IMR-90 (cell line): ENCODE measurements at regions not wholly inside any gene's neighbourhood (a gene's known extent, or its start where the extent isn't known, plus 50 kb on each side); places are given as distances from the start of the nearest gene placed in this dataset.
"Not testable (repeated sequence)": the region's sequence is repeated elsewhere in the genome, so short reads cannot be mapped to it uniquely, and the experiment has no call there.

Experiments used
- ATAC-seq: fragments of 200-7000 bp; cut with Tn5 transposase; 2 replicates; pipeline ENCODE4 v1.9.1; 2020; ENCODE audit warnings: low read depth, mild to moderate bottlenecking, moderate library complexity
- BruUV-seq: library from RNA; stranded (reverse); fragments of 400-500 nt; replicated peaks from 2 replicates; lab custom pipeline; 2021; lab: Mats Ljungman, UMichigan
- CTCF ChIA-PET: fragments of 300-600 bp; formaldehyde crosslinking; extraction: SDS; loops from one replicate; lab custom pipeline; 2021; ENCODE audit warnings: antibody characterized with exemption; lab: Yijun Ruan, JAX
- POLR2A ChIA-PET: fragments of 300-600 bp; sonication (Branson Sonifier 250); formaldehyde crosslinking; loops from one replicate; lab custom pipeline; 2022; ENCODE audit warnings: antibody characterized with exemption; ENCODE audit not compliant: unreplicated experiment; lab: Charles Lee
- DNase-seq: peaks from one replicate; pipeline ENCODE4 v3.0.0; 2013
- H2AFZ ChIP-seq: replicated peaks from 2 replicates; pipeline ENCODE3; 2013; ENCODE audit warnings: low read length, mild to moderate bottlenecking; ENCODE audit not compliant: poor library complexity
- H2AK5ac ChIP-seq: 2 replicates; pipeline ENCODE4 v1.6.1; 2013; ENCODE audit warnings: low read depth, low read length, inconsistent platforms
- H2AK9ac ChIP-seq: replicated peaks from 2 replicates; pipeline ENCODE3; 2013; ENCODE audit warnings: mild to moderate bottlenecking, low read depth, low read length, moderate library complexity; ENCODE audit not compliant: poor library complexity
- H2BK120ac ChIP-seq: 2 replicates; pipeline ENCODE4 v1.6.1; 2013; ENCODE audit warnings: low read depth, low read length, inconsistent platforms
- H2BK15ac ChIP-seq: 3 replicates; pipeline ENCODE4 v1.6.1; 2013; ENCODE audit warnings: low read depth, low read length, inconsistent platforms
- H2BK20ac ChIP-seq: 2 replicates; pipeline ENCODE4 v1.6.1; 2013; ENCODE audit warnings: low read depth, mild to moderate bottlenecking, inconsistent platforms, low read length, moderate library complexity
- H2BK5ac ChIP-seq: 2 replicates; pipeline ENCODE4 v1.6.1; 2013; ENCODE audit warnings: mild to moderate bottlenecking, low read depth, low read length, inconsistent platforms; ENCODE audit not compliant: poor library complexity, severe bottlenecking
- H3K14ac ChIP-seq: replicated peaks from 2 replicates; pipeline ENCODE4 v1.6.1; 2013; ENCODE audit warnings: low read depth, low read length, inconsistent platforms
- H3K18ac ChIP-seq: 2 replicates; pipeline ENCODE4 v1.6.1; 2013; ENCODE audit warnings: low read depth, low read length, control low read depth
- H3K23ac ChIP-seq: 2 replicates; pipeline ENCODE4 v1.6.1; 2013; ENCODE audit warnings: low read depth, low read length, inconsistent platforms
- H3K27ac ChIP-seq: 2 replicates; pipeline ENCODE4 v1.5.1; 2013; ENCODE audit warnings: mild to moderate bottlenecking, control low read depth, low read length; ENCODE audit not compliant: insufficient read depth
- H3K27me3 ChIP-seq: 2 replicates; pipeline ENCODE4 v1.6.1; 2013; ENCODE audit warnings: low read length; ENCODE audit not compliant: control insufficient read depth, insufficient read depth
- H3K36me3 ChIP-seq: 2 replicates; pipeline ENCODE4 v1.6.1; 2013; ENCODE audit warnings: low read length, mixed read lengths; ENCODE audit not compliant: control insufficient read depth, insufficient read depth
- H3K4ac ChIP-seq: 2 replicates; pipeline ENCODE4 v1.6.1; 2013; ENCODE audit warnings: low read depth, low read length, inconsistent platforms
- H3K4me1 ChIP-seq: 2 replicates; pipeline ENCODE4 v1.6.1; 2013; ENCODE audit warnings: low read length, mixed read lengths; ENCODE audit not compliant: control insufficient read depth, insufficient read depth
- H3K4me2 ChIP-seq: 2 replicates; pipeline ENCODE4 v1.6.1; 2013; ENCODE audit warnings: low read depth, mild to moderate bottlenecking, control low read depth, low read length, moderate library complexity
- H3K4me3 ChIP-seq: 2 replicates; pipeline ENCODE4 v1.5.1; 2013; ENCODE audit warnings: low read depth, mild to moderate bottlenecking, control low read depth, low read length, moderate library complexity; ENCODE audit not compliant: insufficient read depth
- H3K56ac ChIP-seq: 2 replicates; pipeline ENCODE4 v1.6.1; 2013; ENCODE audit warnings: low read length, inconsistent platforms; ENCODE audit not compliant: insufficient read depth; ENCODE audit errors: extremely low read depth
- H3K79me1 ChIP-seq, 2 experiments: 2 replicates each; pipeline ENCODE4 v1.6.1; 2013; ENCODE audit warnings: low read length in 2 of 2, inconsistent platforms in 1 of 2, low read depth in 1 of 2
- H3K9ac ChIP-seq: 2 replicates; pipeline ENCODE4 v1.6.1; 2013; ENCODE audit warnings: low read depth, low read length, control low read depth
- H3K9me1 ChIP-seq: 2 replicates; pipeline ENCODE4 v1.6.1; 2013; ENCODE audit warnings: low read length, inconsistent platforms; ENCODE audit not compliant: insufficient read depth
- H3K9me3 ChIP-seq: 2 replicates; pipeline ENCODE4 v1.6.1; 2013; ENCODE audit warnings: low read length; ENCODE audit not compliant: control insufficient read depth, insufficient read depth
- H4K20me1 ChIP-seq: 2 replicates; pipeline ENCODE4 v1.6.1; 2013; ENCODE audit warnings: low read length, inconsistent platforms; ENCODE audit not compliant: insufficient read depth
- H4K5ac ChIP-seq: 2 replicates; pipeline ENCODE4 v1.6.1; 2013; ENCODE audit warnings: mild to moderate bottlenecking, low read depth, low read length, control low read depth
- H4K8ac ChIP-seq, 2 experiments: 2 replicates each; pipeline ENCODE4 v1.6.1; 2013; ENCODE audit warnings: low read depth in 2 of 2, low read length in 2 of 2, control low read depth in 1 of 2, inconsistent platforms in 1 of 2
- H4K91ac ChIP-seq: 2 replicates; pipeline ENCODE4 v1.6.1; 2013; ENCODE audit warnings: low read depth, low read length, inconsistent platforms; ENCODE audit not compliant: insufficient read depth
- MAFK ChIP-seq: IDR thresholded peaks from 2 replicates; pipeline ENCODE4 v1.6.1; 2012; ENCODE audit warnings: low read depth, low read length, improper control_type of control experiment
- WGBS, 2 experiments: methylation state at CpG; one replicate each; pipeline versions ENCODE4 v1.1.5 to v1.1.7; 2013; ENCODE audit warnings: missing lambda C conversion rate in 2 of 2; ENCODE audit not compliant: insufficient read length in 1 of 2; ENCODE audit errors: extremely low coverage in 2 of 2; 5-methylcytosine and 5-hydroxymethylcytosine counted together
- dilution Hi-C: fragments of 300-500 bp; cut with HindIII; formaldehyde crosslinking; loops from one replicate; pipeline ENCODE4 v1.14.3; 2018; ENCODE audit warnings: low sequenced_read_pairs; ENCODE audit not compliant: unreplicated experiment
- in situ Hi-C: fragments of 300-500 bp; cut with MboI; formaldehyde crosslinking; loops from 3 replicates; pipeline ENCODE4 v1.14.3; 2019; ENCODE audit warnings: low sequenced_read_pairs, inconsistent platforms, mixed read lengths
- intact Hi-C: fragments of 100-400 bp; cut with micrococcal nuclease; formaldehyde crosslinking; loops from 2 replicates; pipeline ENCODE4 v1.10.0; 2022

- dilution Hi-C loops, in situ Hi-C loops, H4K20me1 ChIP-seq, H3K79me1 ChIP-seq, H3K14ac ChIP-seq, DNase-seq, H4K91ac ChIP-seq, H3K9me1 ChIP-seq, H4K8ac ChIP-seq, H2AK5ac ChIP-seq, H2AFZ ChIP-seq, CTCF ChIA-PET, H3K4ac ChIP-seq, H2BK120ac ChIP-seq, H2BK15ac ChIP-seq, BruUV-seq, POLR2A ChIA-PET, H2BK20ac ChIP-seq, H3K27ac ChIP-seq, H3K23ac ChIP-seq, H2AK9ac ChIP-seq, H3K4me3 ChIP-seq, intact Hi-C loops, ATAC-seq, H3K4me1 ChIP-seq, H3K9ac ChIP-seq, H3K56ac ChIP-seq, H3K27me3 ChIP-seq, H2BK5ac ChIP-seq, H3K4me2 ChIP-seq, H3K36me3 ChIP-seq, H4K5ac ChIP-seq, H3K9me3 ChIP-seq, H3K18ac ChIP-seq: not testable (repeated sequence)
- no CpG with 5 or more reads among the region's 6 CpGs for WGBS, 2 experiments
- TF ChIP-seq MAFK = 0 out of 2 replicates have a peak, but pooled peaks have one; percentile 5
Observed at GRCh38 chr16:18616137-18616755, 54.3 kb upstream of the NOMO2 start.
